Liver (tissue), 3 donors: ENCODE measurements at regions not wholly inside any gene's neighbourhood (a gene's known extent, or its start where the extent isn't known, plus 50 kb on each side); places are given as distances from the start of the nearest gene placed in this dataset.

Experiments used
- EGR1 ChIP-seq, 2 donors: IDR thresholded peaks; 2 replicates each; pipeline ENCODE4 v1.6.1; 2016 to 2018; ENCODE audit warnings: antibody characterized with exemption in 2 of 2, low read depth in 2 of 2
- JUND ChIP-seq, 2 donors: IDR thresholded peaks; 2 replicates each; pipeline ENCODE4 v1.6.1; 2016; ENCODE audit warnings: antibody characterized with exemption in 2 of 2
- NR2F2 ChIP-seq: IDR thresholded peaks from 2 replicates; pipeline ENCODE4 v1.6.1; 2016; ENCODE audit warnings: antibody characterized with exemption
- RAD21 ChIP-seq, 2 donors: IDR thresholded peaks; 2 replicates each; pipeline ENCODE4 v1.6.1; 2016; ENCODE audit warnings: antibody characterized with exemption in 2 of 2, mild to moderate bottlenecking in 2 of 2
- REST ChIP-seq: IDR thresholded peaks from 2 replicates; pipeline ENCODE4 v1.6.1; 2016; ENCODE audit warnings: antibody characterized with exemption, mild to moderate bottlenecking
- TAF1 ChIP-seq: conservative IDR thresholded peaks from 2 replicates; pipeline ENCODE4 v1.6.1; 2016; ENCODE audit warnings: antibody characterized with exemption, mild to moderate bottlenecking
- YY1 ChIP-seq: IDR thresholded peaks from 2 replicates; pipeline ENCODE4 v1.6.1; 2016; ENCODE audit warnings: antibody characterized with exemption, mild to moderate bottlenecking
- ZBTB33 ChIP-seq: IDR thresholded peaks from 2 replicates; pipeline ENCODE4 v1.6.1; 2016; ENCODE audit warnings: antibody characterized with exemption
- TF ChIP-seq, protein P1 (sequence below): fragments of 150-350 bp; IDR thresholded peaks from 2 replicates; pipeline ENCODE4 v1.5.1; 2017; ENCODE audit warnings: improper control_type of control experiment, low read depth, low read length; ENCODE audit not compliant: missing input control
- donor health status: healthy.
- donor health status: healthy.

- TF ChIP-seq, protein P1, sequence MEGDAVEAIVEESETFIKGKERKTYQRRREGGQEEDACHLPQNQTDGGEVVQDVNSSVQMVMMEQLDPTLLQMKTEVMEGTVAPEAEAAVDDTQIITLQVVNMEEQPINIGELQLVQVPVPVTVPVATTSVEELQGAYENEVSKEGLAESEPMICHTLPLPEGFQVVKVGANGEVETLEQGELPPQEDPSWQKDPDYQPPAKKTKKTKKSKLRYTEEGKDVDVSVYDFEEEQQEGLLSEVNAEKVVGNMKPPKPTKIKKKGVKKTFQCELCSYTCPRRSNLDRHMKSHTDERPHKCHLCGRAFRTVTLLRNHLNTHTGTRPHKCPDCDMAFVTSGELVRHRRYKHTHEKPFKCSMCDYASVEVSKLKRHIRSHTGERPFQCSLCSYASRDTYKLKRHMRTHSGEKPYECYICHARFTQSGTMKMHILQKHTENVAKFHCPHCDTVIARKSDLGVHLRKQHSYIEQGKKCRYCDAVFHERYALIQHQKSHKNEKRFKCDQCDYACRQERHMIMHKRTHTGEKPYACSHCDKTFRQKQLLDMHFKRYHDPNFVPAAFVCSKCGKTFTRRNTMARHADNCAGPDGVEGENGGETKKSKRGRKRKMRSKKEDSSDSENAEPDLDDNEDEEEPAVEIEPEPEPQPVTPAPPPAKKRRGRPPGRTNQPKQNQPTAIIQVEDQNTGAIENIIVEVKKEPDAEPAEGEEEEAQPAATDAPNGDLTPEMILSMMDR: no peak
- no peak for TF ChIP-seq YY1
- no peak for TF ChIP-seq JUND (IDR thresholded peaks at IDR 0.05)
- TF ChIP-seq TAF1: no peak
- TF ChIP-seq REST: no peak
- TF ChIP-seq ZBTB33: no peak
- TF ChIP-seq RAD21 (IDR thresholded peaks at IDR 0.05): no peak
- TF ChIP-seq NR2F2: no peak
- TF ChIP-seq EGR1 (IDR thresholded peaks at IDR 0.05; ENCODE audit: low read depth in 2 of 2): no peak
These were observed 84.4 kb upstream of the DDHD1 start for GRCh38 chr14:53237488-53237887.
